BE2C (cell line): ENCODE measurements at regions not wholly inside any gene's neighbourhood (a gene's known extent, or its start where the extent isn't known, plus 50 kb on each side); places are given as distances from the start of the nearest gene placed in this dataset.
A peak's percentile ranks its signal among the peaks of the same experiment; 100 is the strongest.

Experiments used
- DNase-seq: peaks from one replicate; pipeline ENCODE4 v3.0.0-alpha.2; 2020
- H3K27me3 ChIP-seq: fragments of 250-450 bp; sonication (Bioruptor Pico); 2 replicates; pipeline ENCODE4 v1.5.1; 2020; ENCODE audit warnings: mild to moderate bottlenecking
- H3K36me3 ChIP-seq: fragments of 250-450 bp; sonication (Bioruptor Pico); 2 replicates; pipeline ENCODE4 v1.5.1; 2020; ENCODE audit warnings: mild to moderate bottlenecking
- H3K4me1 ChIP-seq: fragments of 250-450 bp; sonication (Bioruptor Pico); 2 replicates; pipeline ENCODE4 v1.5.1; 2020
- H3K4me3 ChIP-seq: 2 replicates; pipeline ENCODE4 v1.5.1; 2011; ENCODE audit warnings: low read depth, low read length
- H3K9me3 ChIP-seq: fragments of 250-450 bp; sonication (Bioruptor Pico); 2 replicates; pipeline ENCODE4 v1.5.1; 2020
- TF ChIP-seq, protein P1 (sequence below): IDR thresholded peaks from 2 replicates; pipeline ENCODE4 v1.5.1; 2012; ENCODE audit warnings: mild to moderate bottlenecking, low read depth, low read length

DNA sequence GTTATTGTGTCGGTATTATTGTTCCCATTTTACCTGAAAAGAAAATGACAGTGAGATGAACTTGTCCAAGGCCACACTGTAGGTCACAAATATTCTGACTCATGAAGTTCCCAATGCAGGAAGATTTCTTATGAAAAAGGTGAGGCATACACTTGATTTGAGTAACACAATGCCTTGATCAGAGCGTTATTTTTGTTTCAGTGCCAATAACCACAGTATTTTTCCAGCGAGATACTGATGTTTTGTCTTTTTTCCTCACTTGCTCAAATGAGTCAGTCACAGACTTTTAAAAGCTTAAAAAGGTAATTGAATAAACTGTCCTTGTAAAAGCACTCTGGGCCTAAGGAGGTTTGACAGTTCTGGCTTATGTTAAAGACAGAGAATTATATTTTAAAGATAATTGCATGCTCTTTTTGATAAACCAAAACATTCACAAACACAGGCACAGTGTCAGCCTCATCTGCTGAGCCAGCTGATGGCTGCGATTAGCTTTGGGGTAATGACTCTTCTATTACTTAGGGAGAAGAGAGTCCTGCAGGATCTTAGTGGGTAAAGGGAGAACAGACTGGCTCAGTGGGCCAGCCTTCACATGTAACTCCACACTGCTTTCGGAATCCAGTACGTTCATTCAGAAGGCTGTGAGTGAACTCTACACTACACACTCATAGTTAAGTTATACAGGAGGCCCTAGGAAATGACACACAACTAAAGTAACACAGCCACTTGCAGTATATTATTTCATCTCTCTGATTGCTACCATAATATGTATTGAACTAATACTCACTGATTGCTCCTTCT is 165.5 kb upstream of the CD180 start:
- no peaks in the 10 kb centered on the region for H3K27me3 ChIP-seq
- TF ChIP-seq, protein P1, sequence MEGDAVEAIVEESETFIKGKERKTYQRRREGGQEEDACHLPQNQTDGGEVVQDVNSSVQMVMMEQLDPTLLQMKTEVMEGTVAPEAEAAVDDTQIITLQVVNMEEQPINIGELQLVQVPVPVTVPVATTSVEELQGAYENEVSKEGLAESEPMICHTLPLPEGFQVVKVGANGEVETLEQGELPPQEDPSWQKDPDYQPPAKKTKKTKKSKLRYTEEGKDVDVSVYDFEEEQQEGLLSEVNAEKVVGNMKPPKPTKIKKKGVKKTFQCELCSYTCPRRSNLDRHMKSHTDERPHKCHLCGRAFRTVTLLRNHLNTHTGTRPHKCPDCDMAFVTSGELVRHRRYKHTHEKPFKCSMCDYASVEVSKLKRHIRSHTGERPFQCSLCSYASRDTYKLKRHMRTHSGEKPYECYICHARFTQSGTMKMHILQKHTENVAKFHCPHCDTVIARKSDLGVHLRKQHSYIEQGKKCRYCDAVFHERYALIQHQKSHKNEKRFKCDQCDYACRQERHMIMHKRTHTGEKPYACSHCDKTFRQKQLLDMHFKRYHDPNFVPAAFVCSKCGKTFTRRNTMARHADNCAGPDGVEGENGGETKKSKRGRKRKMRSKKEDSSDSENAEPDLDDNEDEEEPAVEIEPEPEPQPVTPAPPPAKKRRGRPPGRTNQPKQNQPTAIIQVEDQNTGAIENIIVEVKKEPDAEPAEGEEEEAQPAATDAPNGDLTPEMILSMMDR = no peak
- no peaks in the 10 kb centered on the region for H3K9me3 ChIP-seq
- no peak overlapping the region for H3K4me3 ChIP-seq
- H3K36me3 ChIP-seq = no peaks in the 10 kb centered on the region
- peaks cover 52% of the 10 kb centered on the region for H3K4me1 ChIP-seq
- DNase-seq = peak; percentile 77

DNA sequence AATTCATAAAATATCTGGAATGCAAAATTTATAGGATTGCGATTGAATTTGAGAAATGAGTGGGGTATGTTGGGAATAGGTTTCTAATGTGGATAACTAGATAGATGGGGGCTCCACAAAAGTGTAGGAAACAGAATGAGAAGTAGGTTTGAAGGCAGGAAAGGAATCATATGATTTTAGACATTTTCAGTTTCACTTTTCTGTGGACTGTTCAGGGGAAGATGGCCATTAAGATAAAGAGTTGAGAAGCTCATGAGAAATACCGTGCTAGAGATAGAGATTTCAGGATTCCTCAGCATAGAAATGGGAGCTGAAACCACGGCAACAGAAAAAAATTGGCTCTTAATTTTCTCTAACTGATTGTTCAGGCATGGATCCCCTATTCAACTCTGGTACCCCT is 163.4 kb upstream of the CD180 start:
- no peak for DNase-seq
- TF ChIP-seq, protein P1 = no peak
- H3K4me3 ChIP-seq = no peak overlapping the region

DNA sequence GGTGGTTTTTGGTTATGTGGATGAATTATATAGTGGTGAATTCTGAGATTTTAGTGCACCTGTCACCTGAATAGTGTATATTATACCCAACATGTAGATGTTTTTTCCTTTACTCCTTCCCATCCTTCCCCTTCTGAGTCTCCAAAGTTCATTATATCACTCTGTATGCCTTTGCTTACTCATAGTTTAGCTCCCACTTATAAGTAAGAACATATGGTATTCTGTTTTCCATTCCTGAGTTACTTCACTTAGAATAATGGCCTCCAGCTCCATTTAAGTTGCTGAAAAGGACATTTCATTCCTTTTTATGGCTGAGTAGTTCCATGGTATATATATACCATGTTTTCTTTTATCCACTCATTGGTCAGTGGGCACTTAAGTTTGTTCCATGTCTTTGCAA is 161.6 kb upstream of the CD180 start:
- no peaks in the 10 kb centered on the region for H3K9me3 ChIP-seq
- peaks cover 66% of the 10 kb centered on the region for H3K4me1 ChIP-seq
- TF ChIP-seq, protein P1 = no peak
- DNase-seq = no peak
- H3K36me3 ChIP-seq = no peaks in the 10 kb centered on the region
- no peak overlapping the region for H3K4me3 ChIP-seq
- H3K27me3 ChIP-seq = no peaks in the 10 kb centered on the region

More for the DNA sequence above, 163.4 kb upstream of the CD180 start:
- H3K9me3 ChIP-seq = no peaks in the 10 kb centered on the region
- no peaks in the 10 kb centered on the region for H3K27me3 ChIP-seq
- no peaks in the 10 kb centered on the region for H3K36me3 ChIP-seq
- H3K4me1 ChIP-seq = peaks cover 65% of the 10 kb centered on the region

DNA sequence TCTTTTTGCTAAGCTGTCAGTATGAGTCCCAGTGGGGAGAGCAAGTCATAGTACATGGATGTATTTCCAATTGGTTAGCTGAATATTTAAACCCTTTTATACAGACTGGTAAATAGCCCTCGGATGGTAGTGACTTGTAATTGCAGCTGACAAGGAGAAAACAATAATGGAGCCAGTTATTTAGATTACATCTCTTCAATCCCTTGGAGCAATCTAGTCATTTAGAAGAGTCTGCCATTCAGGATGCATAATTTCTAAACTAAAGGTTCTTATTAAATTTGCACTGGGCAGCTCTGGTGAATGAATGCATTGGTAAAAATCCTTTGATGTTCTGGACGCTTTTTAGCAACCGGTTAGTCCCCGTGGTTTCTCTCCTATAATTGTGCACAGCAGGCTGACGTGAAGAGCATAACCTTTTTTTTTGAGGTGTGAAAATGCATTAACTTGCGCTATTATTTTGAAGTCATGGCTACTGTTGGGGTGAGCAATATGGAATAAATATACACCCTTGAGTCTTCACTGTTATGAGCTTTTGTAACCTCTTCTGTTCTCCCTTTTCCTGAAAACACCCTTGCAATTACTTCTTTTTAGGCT is 158.6 kb upstream of the CD180 start:
- H3K9me3 ChIP-seq = no peaks in the 10 kb centered on the region
- no peak for DNase-seq
- TF ChIP-seq, protein P1 = peak; percentile 40

DNA sequence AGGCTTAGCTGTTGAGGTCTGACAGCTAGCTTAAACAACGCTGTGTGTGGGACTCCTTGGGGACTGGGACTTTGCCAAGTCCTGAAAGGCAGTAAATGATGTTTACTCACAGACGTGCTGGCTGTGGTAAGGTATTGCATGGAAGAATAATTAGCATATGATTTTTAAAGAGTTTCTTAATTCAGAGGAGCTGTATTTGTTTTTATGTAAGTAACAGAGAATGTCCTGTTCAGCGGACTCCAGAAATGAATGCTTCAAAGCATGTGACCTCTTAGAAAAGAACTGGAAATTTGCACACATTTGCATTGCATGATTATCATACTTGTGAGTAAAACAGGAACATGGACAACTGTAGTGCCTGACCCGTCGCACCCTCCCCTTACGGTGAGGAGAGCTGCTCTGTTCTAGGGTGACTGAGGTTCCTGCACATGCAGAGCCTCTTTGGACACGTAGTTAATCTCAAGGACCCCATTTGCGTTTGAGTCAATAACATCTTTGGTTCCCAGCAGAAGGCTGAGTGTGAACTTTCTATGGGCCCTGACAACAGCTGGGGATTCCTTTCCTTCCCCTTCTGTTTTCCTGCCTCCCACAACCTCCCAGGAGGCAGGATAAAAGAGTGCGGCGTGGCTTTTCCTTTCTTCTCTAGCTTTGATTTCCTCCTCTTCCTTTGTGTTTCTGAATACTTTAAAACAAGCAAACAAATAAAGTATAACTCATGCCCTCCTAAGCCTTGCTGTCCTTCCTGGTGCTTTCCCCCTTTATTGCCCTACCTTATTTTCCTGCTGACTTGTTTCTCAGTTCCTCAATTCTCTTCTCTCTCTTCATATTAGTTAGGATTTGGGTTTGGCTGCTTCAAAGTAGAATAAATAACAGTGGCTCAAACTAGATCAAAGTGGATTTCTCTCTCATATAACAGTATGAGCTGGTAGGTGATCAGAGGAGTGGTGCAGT is 157.2 kb upstream of the CD180 start:
- peaks cover 56% of the 10 kb centered on the region for H3K4me1 ChIP-seq
- H3K9me3 ChIP-seq = no peaks in the 10 kb centered on the region
- H3K36me3 ChIP-seq = no peaks in the 10 kb centered on the region
- DNase-seq = no peak
- no peak overlapping the region for H3K4me3 ChIP-seq
- H3K27me3 ChIP-seq = no peaks in the 10 kb centered on the region
- TF ChIP-seq, protein P1 = no peak

More for the DNA sequence above, 158.6 kb upstream of the CD180 start:
- no peaks in the 10 kb centered on the region for H3K27me3 ChIP-seq
- H3K4me1 ChIP-seq = peaks cover 64% of the 10 kb centered on the region
- H3K4me3 ChIP-seq = peak overlapping the region; percentile 29
- no peaks in the 10 kb centered on the region for H3K36me3 ChIP-seq
